AG08396 (cell line): ENCODE measurements at regions not wholly inside any gene's neighbourhood (a gene's known extent, or its start where the extent isn't known, plus 50 kb on each side); places are given as distances from the start of the nearest gene placed in this dataset.

Experiments used
- DNase-seq: peaks from one replicate; pipeline ENCODE4 v3.0.0; 2012; ENCODE audit warnings: low spot score, mixed read lengths

GRCh38 chr17:79314617-79315357 lies 240.2 kb downstream of the ENGASE start:
- no peak for DNase-seq

GRCh38 chr17:79311373-79311772 lies 236.7 kb downstream of the ENGASE start:
- no peak for DNase-seq

DNA sequence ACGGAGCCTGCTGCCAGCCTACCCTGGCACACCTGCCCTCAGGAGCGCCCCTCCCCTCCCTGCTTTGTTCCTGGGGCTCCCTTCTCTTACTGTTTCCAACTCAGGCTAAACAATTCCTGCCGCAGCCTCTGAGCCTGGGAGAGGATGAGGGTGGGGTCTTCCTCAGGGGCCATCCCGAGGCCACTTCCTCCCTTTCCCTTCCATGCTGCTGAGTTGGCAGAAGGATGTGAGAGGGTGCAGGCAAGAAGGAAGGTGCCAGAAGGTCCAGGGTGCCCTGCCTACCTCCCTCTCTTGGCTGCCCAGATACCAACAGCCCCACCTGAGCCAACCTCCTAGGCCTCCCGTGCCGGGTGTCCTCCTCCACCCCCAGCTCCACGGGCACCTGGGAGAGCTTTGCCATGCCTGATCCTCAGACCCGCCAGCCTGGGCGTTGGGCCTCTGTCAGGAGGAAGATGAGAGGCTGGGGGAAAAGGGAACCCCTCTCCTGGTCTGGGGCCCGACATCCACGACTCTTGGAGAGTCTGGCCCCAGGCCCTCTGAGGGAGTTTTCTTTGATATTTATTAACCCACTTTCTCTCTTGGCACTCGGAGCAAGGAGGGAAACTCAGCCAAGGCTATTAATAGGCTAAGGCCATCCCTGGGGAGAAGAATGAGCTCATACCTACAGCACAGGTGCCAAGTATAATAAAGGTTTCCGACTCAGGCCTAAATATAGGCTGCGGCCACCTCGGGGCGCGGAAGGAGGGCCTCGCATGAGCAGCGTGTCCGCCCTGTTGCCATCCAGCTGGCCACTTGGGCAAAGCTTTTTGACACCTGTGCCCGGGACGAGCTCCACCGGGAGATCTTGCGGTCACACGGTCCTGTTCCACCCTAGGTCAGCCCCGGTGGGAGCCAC lies 232.0 kb downstream of the ENGASE start:
- DNase-seq, result no peak

DNA sequence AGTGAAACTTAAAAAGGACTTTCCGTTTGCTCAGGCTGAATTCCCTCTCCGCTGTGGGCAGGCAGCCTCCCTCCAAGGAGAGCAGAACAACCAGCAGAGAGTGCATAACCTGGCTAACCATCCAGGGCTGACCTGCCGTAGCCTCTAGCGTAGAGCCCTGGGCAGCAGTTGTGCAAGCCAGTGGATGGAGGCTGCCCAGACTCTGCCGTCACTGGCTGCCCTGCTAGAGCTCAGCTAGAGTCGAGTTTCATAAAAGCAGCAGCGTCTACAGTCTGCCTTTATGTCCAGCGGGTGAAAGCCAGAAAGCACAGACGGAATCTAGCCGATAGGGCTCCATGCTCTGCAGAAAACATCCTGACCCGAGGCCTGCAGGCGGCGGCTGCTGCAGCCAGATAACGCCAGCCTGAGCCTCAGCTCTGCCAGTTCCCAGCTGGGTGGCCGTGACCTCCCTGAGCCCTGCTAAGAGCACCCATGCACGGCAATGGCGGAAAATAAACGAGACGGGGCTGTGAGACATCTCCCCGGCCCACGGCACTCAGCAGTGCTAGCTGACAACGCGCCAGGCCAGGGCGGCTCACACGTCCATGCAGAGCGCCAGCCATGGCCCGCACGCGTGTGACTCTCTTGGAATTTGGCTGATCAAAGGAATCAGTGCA lies 231.3 kb downstream of the ENGASE start:
- peak; percentile 25 for DNase-seq

GRCh38 chr17:79305376-79305767 lies 230.7 kb downstream of the ENGASE start:
- no peak for DNase-seq

DNA sequence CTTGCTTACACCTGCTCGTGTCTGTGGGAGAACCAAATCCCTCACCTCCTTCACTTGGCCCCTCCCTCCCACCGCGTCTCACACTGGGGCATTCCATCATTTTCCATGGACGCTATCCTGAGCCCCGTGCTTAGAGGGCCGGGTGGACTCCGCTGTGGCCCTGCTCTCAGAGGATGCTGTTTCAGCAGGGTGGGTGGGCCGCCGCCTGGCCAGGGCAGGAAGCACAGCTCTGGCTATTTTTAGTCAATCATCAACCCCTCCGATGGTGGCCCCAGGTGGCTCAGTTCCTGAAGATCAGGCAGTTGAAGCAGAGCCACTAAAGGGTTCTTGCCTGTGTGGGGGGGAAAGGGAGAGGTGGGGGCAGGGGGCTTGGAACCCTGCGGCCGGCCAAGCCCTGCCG lies 230.3 kb downstream of the ENGASE start:
- no peak for DNase-seq

GRCh38 chr17:79303641-79304205 lies 229.1 kb downstream of the ENGASE start:
- DNase-seq, result no peak

- no peak for DNase-seq
These were observed 226.8 kb downstream of the ENGASE start for GRCh38 chr17:79301469-79301868.

- DNase-seq, result no peak
These were observed 224.7 kb downstream of the ENGASE start for GRCh38 chr17:79299349-79299748.

GRCh38 chr17:79298799-79299198 lies 224.2 kb downstream of the ENGASE start:
- no peak for DNase-seq

GRCh38 chr17:79296243-79296642 lies 221.6 kb downstream of the ENGASE start:
- DNase-seq, result no peak

DNA sequence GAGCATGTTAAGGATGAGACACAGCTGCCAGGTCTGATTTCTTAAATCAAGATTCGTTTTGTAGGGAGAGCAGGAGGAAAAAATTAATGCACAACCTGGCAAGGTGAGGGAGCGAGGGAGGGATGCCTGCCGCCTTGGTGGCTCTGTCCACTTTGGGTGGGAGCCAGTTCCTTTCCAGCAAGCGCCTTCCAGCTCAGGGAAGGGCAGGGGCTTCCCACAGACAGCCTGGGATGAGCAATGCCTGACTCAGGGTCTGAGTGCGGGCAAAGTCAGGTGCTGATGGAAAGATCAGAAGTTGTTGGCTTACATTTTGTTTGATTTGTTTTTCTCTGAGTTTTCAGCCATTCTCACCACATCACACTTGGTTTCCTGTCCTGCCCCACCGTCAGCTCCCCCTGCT lies 220.7 kb downstream of the ENGASE start:
- DNase-seq, result no peak

- DNase-seq, result peak; percentile 54
These were observed 219.9 kb downstream of the ENGASE start for GRCh38 chr17:79294459-79295071.

- no peak for DNase-seq
These were observed 217.9 kb downstream of the ENGASE start for GRCh38 chr17:79292501-79292900.

- no peak for DNase-seq
These were observed 216.8 kb downstream of the ENGASE start for GRCh38 chr17:79291391-79291790.

GRCh38 chr17:79290726-79291125 lies 216.1 kb downstream of the ENGASE start:
- DNase-seq, result no peak

DNA sequence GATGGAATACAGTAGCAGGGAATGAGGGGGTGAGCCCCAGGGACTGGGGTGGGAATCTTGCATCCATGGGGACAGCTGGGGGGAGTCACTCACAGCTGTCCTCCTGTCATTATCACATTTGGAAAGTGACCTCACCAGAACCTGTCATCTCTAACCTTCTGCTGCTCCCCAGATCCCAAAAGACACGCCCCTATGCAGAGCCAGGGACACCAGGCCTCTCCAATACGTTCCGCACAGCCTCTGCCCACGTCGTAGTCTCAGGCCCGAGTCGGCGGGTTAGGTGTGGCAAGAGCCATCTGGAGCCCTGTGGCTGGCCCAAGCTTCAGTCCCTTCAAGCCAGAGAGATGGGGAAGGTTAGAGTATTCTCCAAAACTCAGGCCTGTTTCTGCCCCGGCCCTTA lies 214.3 kb downstream of the ENGASE start:
- no peak for DNase-seq

DNA sequence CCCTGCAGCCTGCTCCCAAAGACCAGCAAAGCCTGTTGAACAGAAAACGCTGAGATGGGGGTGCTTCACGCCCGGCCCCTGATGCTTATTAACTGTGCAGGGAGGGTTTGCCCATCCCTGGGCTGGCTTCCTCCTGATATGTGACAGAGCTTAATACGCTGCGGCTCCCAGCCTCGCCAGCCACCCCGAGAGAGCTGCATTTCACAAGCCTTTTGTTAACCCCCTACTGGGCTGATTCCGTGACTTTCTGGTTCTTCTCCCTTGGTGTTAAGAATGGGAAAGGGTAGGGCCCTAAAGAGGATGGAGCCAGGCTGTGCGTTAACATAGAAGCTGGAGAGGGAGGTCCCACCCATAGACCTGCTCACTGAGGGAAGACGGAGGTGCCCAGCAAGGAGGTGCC lies 211.8 kb downstream of the ENGASE start:
- DNase-seq, result no peak

DNA sequence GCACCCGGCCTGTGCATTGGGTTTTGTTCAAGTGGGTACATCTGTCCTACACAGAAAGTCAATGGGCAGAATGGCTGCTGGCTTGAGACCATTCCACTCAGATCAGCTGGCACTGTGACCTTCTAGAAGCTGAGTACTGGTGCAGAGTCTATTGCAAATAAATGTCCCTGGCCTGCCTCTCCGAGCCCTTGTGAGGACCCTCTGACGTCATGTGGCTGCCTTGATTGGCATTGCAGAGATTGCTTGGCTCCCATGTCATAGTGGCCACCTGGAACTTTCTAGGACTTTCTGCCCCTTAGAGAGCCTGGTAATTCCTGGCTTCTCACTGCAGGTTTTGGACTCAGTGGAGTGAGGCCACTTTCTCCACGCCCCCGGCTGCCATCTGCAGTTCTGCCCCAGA lies 211.3 kb downstream of the ENGASE start:
- no peak for DNase-seq

- no peak for DNase-seq
These were observed 207.7 kb downstream of the ENGASE start for GRCh38 chr17:79282294-79282693.

DNA sequence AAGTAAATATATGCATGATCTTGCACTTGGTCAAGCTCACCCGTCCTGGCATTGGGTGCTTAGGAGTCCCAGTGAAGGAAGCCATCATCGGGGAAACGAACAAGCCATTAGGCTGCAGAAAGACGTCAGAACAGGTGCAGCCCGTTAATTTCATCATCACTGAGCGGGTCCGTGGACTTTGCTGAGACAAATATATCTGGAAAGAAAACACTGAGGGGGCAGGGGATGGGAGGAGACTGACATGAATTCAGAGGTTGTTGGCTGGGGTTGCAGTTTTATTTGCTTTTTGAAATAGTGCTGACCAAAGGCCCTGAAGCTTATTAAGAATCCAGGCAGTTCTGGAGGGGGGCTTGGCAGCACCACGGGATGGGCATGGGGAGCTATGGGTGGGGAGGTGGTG lies 207.2 kb downstream of the ENGASE start:
- DNase-seq, result no peak
